Ureter (tissue), 1 donor: ENCODE measurements at regions not wholly inside any gene's neighbourhood (a gene's known extent, or its start where the extent isn't known, plus 50 kb on each side); places are given as distances from the start of the nearest gene placed in this dataset.
A peak's percentile ranks its signal among the peaks of the same experiment; 100 is the strongest.

Source experiments
- DNase-seq: peaks from one replicate; pipeline ENCODE4 v3.0.0-alpha.2; 2020; ENCODE audit warnings: low spot score
- donor health status: DM: yes; HTN: yes; CAD: no.

DNA sequence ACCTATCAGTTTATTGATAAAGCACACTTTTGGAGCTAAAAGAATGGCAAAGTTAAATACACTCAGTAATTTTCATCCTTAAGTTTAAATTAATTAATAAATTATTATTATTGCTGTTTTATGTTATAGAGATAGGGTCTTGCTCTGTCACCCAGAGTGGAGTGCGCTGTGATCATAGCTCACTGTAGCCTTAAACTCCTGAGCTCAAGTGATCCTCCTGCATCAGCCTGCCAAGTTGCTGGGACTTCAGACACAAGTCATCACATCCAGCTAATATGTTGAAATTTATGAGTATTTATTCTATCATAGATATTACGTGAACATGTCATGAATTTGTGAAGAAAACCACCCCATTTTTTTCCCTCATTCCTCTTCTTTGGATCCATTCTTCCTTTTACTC, 64.2 kb downstream of the GJA1 start:
- no peak for DNase-seq

DNA sequence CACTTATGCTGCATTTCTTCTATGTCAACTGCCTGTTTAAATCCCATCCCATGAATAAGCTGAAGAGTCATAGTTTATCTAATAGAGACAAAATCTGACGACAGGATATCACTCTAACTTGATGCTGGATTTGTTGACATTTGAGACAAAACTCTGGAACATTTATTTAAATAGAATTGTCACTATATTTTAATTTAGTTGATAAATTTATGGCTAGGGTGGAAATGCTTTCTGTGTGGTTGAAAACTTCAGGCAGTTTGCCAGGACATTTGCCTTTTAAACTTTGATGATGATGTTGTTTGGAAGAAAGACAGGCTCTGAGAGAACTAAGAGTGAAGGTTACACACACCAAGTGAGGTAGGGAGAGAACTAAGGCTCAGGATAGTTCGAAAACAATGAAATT, 68.1 kb downstream of the GJA1 start:
- no peak for DNase-seq

GRCh38 chr6:121504227-121504626, 68.8 kb downstream of the GJA1 start:
- DNase-seq: no peak

DNA sequence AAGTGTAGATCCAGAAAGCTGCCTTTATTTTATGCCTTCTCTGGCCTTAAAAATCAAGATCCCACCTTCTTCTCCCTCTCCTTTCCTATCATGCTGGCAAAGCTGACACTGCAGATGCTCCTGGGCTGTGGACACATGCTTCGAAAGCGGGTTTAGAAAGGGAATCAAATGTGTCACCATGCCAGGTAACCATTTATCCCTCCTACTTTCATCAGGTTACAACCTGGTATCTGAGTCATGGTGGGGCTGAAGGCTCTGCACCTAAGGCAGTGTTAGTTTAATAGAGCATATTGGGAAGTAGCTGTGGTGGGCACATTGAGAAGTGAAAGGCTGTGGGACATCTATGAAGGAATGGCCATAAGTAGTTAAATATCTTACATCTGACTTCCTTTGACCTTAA, 69.8 kb downstream of the GJA1 start:
- DNase-seq: no peak

GRCh38 chr6:121506761-121507754, 71.6 kb downstream of the GJA1 start:
- no peak for DNase-seq

DNA sequence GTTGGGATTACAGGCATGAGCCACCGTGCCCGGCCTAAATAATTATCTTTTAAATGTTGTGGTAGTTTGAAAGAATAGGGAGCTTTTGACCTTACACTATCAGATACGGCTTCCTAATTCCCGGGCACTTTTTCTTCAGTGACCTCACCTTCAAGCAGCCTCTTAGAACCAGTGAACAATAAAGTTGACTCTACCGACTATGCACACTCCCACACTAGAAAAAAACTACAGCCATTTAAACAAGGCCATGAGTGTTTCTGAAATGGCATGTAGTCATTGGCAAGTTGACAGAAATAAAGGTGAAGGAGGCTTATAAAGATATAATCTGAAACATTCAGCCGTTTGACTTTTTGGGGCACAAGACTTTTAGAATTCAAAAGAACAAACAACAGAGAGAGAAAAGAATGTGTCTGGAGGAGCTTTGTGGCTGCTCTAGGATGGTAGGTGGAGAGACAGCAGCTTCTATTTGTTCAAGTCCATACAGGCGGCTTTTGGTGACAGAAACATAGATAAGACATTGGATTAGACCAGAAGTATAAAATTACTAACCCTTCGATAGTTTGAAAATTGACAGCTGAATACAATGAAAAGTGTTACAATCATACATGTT, 75.2 kb downstream of the GJA1 start:
- DNase-seq: no peak

DNA sequence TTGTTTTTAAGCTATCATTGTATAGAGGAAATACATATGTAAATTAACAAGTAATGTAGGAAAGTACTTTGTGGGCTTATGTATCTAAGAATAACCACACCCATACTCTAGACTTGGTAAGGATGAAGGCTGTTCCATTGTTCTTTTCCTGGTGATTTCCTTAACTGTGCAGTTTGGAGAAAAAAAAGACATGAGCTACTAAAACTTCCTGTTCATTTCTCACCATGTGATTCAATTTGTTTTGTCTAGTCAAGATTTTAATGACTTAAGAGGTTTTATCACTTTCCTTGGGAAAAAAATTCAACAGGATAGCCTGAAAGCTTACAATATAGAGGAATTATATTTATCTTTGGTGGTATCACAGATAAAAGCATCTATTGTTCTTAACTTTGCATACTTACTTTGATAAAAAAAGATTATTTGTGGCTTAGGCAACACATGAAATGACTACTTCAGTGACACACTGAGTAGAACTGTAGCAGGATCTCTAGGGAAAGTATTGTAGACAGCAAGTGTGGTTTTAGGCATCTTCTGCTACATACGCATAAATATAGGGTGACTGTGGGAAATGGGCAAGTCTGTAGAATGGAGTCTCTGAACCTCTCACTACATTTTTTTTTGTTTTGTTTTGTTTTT, 80.3 kb downstream of the GJA1 start:
- no peak for DNase-seq

GRCh38 chr6:121516331-121516730, 80.9 kb downstream of the GJA1 start:
- no peak for DNase-seq

DNA sequence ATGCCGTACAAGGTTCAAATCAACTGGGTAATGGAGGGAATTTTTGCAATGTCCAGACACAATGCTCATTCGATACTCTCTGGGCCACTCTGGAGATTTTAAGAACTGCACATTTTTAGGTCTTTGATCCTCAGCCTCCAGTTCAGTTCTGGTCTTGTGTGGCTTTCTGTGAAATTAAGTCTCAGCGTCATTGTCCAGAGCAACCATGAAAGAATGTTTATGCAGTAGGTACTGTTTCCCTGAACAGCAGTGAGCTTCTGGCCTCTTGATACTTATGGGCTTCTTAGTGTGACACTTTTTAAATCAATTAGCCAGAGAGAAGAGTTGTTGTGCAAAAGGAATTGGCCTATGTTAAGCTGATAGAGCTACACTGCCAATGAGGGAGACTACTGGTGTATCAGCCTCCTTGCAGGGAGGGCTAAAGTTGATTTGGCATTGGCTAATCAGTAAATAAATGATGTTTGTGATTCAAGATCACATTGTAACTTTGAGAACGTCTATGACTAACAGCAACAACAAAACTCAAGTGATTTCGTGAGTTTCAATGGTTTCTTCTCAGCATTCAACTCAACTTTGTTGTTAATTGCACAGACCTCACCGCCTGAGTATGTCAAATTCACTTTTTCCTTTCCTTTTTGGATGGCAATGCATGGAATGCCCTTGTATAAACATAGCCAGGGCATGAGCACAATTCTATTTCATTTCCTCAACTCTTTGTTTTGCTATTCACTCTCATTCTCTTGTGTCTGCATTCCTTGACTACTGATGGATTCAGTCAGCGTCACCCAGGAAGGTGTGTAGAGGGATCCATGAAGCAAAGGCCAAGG, 85.1 kb downstream of the GJA1 start:
- no peak for DNase-seq

GRCh38 chr6:121521164-121521555, 85.7 kb downstream of the GJA1 start:
- DNase-seq: no peak

- DNase-seq: peak; percentile 47
Observed at GRCh38 chr6:121522265-121522664, 86.8 kb downstream of the GJA1 start.

DNA sequence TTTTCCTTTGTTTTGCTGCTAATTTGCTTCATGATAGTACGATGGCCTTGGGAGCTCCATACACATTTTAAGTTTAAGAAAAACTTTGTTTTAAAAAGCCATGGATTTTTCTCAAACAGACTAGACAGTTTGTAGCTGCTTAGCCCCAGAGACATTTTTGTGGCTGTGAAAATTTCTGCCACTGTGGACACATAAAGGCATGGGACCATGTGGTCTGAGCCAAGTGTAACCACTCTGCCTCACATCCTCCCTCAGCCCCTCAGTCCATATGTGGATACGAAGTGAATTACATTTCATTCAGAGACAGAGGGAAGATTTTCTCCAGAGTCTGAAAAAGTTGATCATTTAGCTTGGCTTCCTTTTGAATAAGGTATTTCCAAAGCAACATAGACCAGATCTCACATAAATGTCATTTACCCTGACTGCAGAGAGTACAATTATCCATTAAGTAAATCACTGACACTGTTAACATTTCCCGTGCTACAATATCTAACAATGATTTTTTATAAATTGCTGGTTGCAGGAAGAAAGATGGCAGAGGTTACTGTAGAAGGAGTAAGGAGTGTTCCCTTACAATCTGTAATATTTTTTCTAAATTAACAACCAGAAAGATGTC, 87.4 kb downstream of the GJA1 start:
- no peak for DNase-seq

DNA sequence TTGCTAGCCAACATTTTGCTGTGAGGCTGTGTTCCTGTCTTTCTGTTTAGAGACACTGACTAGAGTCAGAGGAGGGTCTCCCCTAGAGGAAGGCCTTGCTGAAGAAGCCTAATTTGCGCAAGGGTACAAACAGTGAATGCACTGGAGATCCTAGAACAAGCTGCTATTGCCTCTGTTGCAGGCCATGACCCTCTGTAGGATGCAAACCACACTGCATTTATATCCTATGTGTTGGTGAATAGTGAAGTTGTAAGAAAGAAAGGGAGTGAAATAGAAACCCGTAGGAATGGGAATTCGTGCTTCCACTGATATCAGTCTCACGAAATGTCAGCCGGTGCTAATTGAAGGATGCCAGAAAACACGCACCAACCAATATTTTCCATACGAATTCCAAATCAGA, 88.2 kb downstream of the GJA1 start:
- no peak for DNase-seq

DNA sequence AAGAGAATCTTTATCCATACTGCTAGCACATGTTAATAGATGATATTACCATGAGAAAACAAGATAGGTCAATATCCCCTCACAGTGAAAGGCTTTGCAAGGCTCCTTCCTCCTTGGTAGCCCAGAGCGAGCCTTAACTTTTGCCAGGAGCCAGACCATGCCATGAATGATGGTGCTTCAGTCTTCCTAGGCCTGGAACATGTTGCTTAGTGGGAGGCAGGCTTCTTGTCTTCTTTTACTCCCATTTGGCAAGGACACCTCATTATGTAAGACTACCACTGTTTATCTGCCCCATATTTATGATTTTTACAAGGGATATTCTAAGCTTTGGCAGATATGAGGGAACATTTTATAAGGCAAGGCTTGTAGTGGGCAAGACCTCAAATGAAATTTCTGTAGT, 90.8 kb downstream of the GJA1 start:
- DNase-seq: no peak

DNA sequence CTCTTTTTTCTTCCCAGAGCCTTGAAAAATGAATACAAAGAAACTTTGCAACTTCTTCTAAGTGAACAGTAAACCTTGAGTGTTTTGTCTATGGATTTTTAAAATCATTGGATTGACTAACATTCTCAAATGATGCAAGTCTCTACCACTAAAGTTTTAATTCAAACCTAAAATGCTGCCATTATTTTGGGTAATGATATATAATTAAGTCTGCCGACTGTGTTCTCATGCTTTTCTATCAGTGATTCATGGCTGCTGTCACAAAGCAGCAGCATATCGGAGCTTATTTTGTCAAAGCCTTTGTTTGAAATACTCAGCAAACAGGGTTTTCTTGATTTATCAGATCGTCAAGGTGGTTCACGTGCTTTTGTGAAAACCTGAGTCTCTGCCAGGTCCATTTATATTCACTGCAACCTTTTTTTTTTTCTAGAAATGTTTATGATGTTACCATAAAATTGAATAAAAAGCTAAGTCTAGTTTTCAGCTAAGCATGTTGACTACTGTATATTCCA, 96.3 kb downstream of the GJA1 start:
- no peak for DNase-seq

GRCh38 chr6:121533321-121533841, 97.9 kb downstream of the GJA1 start:
- DNase-seq: no peak

GRCh38 chr6:121535777-121536176, 100.3 kb downstream of the GJA1 start:
- no peak for DNase-seq

DNA sequence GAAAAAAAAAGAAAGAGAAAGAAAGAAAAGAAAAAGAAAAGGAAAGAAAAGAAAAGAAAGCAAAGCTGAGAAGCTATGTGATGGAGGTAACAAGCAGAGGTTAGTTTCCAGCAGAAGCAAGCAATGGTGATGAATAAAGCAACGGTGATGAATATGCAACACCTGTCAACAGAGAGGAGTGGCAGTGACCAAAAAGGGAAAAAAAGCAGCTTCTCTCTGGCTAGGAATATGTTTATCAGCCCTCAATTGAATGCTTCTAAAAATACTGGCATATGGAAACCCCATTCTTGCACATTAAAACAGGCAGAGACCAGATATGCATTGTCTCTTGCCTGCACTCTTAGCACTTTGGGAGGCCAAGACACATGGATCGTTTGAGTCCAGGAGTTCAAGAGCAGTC, 100.9 kb downstream of the GJA1 start:
- no peak for DNase-seq

GRCh38 chr6:121539439-121539838, 104.0 kb downstream of the GJA1 start:
- no peak for DNase-seq

DNA sequence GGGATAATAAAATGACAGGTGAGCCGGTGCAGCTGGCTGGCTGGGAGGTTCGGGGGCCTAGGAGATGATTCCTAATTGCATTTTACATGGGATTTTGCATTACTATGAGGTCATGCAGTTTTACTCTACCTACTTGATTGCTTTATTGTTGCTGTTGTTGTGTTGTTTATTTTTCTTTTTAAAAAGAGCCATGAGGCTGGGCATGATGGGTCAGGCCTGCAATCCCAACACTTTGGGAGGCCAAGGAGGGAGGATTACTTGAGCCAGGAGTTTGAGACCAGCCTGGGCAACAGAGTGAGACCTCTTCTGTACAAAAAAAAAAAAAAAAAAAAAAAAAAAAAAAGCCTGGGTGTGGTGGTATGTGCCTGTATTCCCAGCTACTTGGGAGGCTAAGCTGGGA, 104.8 kb downstream of the GJA1 start:
- no peak for DNase-seq

DNA sequence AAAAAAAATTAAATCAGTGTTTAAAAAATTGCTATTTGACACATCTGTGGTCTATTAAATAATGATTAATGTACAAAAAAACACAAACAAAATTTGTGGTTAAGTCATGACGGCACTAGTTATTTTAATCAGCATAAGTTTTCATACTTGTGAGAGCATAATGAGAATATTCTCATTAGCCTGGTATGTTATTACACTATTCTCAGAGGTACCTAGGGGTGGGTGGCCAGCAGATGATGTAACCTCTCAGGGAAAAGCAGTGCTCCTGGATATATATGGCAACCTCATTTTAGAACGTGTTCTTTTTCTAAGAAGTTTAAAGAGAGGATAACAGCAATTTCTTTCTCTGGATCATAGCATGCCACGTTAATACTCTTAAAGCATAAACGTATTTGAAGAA, 109.2 kb downstream of the GJA1 start:
- DNase-seq: no peak
